ENCODE measurements at regions not wholly inside any gene's neighbourhood (a gene's known extent, or its start where the extent isn't known, plus 50 kb on each side); places are given as distances from the start of the nearest gene placed in this dataset.
"Not testable (repeated sequence)": the region's sequence is repeated elsewhere in the genome, so short reads cannot be mapped to it uniquely, and the experiment has no call there.

DNA sequence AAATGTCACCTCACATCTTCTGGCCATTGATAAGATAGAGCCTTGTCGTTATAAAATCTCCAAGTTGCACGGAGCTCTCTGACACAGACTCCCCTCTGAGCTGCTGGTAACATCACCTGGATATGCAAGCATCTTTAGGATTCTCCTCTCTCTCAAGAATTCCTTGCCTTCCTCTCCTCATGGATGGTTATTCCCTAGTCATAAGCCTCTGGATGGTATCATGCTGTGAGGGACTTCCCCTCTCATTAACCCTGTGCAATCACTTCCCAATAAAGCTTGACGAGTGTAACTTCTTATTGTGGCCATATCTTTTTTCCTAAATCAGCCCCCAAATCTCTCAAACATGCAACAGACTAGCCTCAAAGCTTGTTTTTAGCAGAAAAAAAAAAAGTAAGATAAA lies 1057.0 kb upstream of the SLIT2 start:
- H3K27ac ChIP-seq = no peak overlapping the region
- TF ChIP-seq, protein P1, sequence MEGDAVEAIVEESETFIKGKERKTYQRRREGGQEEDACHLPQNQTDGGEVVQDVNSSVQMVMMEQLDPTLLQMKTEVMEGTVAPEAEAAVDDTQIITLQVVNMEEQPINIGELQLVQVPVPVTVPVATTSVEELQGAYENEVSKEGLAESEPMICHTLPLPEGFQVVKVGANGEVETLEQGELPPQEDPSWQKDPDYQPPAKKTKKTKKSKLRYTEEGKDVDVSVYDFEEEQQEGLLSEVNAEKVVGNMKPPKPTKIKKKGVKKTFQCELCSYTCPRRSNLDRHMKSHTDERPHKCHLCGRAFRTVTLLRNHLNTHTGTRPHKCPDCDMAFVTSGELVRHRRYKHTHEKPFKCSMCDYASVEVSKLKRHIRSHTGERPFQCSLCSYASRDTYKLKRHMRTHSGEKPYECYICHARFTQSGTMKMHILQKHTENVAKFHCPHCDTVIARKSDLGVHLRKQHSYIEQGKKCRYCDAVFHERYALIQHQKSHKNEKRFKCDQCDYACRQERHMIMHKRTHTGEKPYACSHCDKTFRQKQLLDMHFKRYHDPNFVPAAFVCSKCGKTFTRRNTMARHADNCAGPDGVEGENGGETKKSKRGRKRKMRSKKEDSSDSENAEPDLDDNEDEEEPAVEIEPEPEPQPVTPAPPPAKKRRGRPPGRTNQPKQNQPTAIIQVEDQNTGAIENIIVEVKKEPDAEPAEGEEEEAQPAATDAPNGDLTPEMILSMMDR (IDR thresholded peaks at IDR 0.05) = no peak
- no peak for ATAC-seq (ENCODE audit: insufficient number of reproducible peaks, low FRiP score, low read depth)

DNA sequence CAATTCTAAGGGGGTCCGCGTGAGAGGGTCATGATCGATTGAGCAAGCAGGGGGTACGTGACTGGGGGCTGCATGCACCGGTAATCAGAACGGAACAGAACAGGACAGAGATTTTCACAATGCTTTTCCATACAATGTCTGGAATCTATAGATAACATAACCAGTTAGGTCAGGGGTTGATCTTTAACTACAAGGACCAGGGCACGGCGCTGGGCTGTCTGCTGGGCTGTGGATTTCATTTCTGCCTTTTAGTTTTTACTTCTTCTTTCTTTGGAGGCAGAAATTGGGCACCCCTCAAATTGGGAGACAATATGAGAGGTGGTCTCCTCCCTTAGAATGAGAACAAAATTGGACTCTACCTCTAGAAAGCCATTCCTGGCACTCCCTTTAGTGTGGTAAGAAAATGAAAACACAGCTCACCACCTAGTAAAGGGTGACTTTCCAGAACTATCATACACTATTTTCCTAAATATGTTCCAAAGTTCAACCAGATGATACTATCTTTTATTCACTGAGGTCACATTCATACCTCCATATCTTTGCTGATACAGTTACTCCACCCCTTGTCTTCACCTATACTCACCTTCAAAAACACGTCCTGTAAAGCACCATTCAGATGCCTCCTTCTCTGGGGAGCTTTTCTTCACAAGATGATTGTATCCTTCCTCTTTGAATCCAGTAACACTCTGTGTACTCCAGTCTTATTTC lies 1058.3 kb upstream of the SLIT2 start:
- TF ChIP-seq, protein P1 (IDR thresholded peaks at IDR 0.05) = no peak
- Histone ChIP-seq H3K27ac (no peak overlapping the region), H3K27me3 (replicated peaks; ENCODE audit: insufficient read depth) (no peaks in the 10 kb centered on the region), H3K4me3 (no peak overlapping the region), H3K36me3 (no peaks in the 10 kb centered on the region), H3K9me3 (no peaks in the 10 kb centered on the region), H3K4me1 (ENCODE audit: control insufficient read depth in 1 of 2, low read depth in 2 of 2) (no peaks in the 10 kb centered on the region)
- no peak for ATAC-seq (ENCODE audit: insufficient number of reproducible peaks, low FRiP score, low read depth)
- DNase-seq (ENCODE audit: low spot score) = no peak

More for the DNA sequence above, 1057.0 kb upstream of the SLIT2 start:
- no peak for DNase-seq (ENCODE audit: low spot score)
- Histone ChIP-seq H3K9me3 (no peaks in the 10 kb centered on the region), H3K4me1 (ENCODE audit: control insufficient read depth in 1 of 2, low read depth in 2 of 2) (no peaks in the 10 kb centered on the region), H3K27me3 (replicated peaks; ENCODE audit: insufficient read depth) (no peaks in the 10 kb centered on the region), H3K4me3 (no peak overlapping the region), H3K36me3 (no peaks in the 10 kb centered on the region)

DNA sequence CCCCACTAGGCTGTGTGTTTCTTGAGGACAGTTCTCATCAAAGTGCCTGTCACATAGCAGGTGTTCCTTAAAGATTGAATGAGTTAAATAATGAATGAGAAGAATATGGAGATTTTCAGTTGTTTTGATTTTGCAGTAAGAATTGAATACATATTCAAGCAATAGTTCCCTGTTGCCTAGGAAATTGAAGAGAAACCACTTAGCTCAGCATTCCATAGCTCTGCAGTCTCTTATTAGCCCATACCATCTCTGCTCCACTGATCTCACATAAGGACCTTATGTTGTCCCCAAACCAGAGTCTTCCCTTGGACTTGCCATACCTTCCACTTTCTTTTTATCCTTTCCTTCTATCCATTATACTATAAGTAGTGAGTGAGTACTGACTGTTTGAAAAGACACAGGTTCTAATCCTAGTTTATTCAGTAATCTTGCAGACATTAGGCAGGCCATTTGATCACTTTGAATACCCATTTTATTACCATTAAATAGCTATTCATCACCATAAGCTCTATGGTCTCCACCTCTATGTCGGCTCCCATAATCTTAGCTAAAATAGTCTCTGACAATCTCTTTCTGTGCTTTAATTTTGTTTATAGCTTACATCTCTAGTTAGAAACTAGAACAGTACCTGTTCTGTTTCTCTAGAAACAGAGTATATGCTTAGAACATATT lies 1059.6 kb upstream of the SLIT2 start:
- Histone ChIP-seq H3K9me3 (no peaks in the 10 kb centered on the region), H3K27me3 (replicated peaks; ENCODE audit: insufficient read depth) (no peaks in the 10 kb centered on the region), H3K4me1 (ENCODE audit: control insufficient read depth in 1 of 2, low read depth in 2 of 2) (peaks cover 3 to 4% of the 10 kb centered on the region in 2 donors), H3K36me3 (no peaks in the 10 kb centered on the region), H3K4me3 (no peak overlapping the region), H3K27ac (no peak overlapping the region)
- ATAC-seq (ENCODE audit: insufficient number of reproducible peaks, low FRiP score, low read depth) = no peak
- TF ChIP-seq, protein P1 (IDR thresholded peaks at IDR 0.05) = no peak
- no peak for DNase-seq (ENCODE audit: low spot score)

DNA sequence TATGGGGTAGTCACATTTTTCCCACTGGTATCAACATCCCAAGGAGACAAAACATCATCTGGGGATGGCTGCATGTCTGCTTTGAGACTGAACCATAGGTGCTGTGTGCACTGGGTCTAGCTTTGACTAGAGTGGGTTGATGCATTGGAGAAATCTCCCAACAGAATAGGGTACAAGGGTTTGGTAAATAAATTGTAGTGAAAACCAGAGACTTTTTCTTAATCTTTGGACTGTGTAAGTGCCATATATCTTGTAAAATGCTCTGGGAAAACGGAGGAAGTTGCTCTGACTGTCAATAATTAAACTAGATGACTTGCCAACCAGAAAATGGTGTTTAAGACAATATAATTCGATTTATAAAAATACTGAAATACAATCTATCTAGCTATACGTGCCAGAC lies 1064.0 kb upstream of the SLIT2 start:
- H3K4me1 ChIP-seq (ENCODE audit: control insufficient read depth in 1 of 2, low read depth in 2 of 2) = peaks cover 7% of the 10 kb centered on the region in 2 donors
- ATAC-seq (ENCODE audit: insufficient number of reproducible peaks, low FRiP score, low read depth) = no peak
- no peak overlapping the region for H3K27ac ChIP-seq
- H3K27me3 ChIP-seq (replicated peaks; ENCODE audit: insufficient read depth) = no peaks in the 10 kb centered on the region
- H3K9me3 ChIP-seq = no peaks in the 10 kb centered on the region
- H3K36me3 ChIP-seq = no peaks in the 10 kb centered on the region
- no peak for DNase-seq (ENCODE audit: low spot score)
- TF ChIP-seq, protein P1 (IDR thresholded peaks at IDR 0.05) = no peak
- H3K4me3 ChIP-seq = no peak overlapping the region

DNA sequence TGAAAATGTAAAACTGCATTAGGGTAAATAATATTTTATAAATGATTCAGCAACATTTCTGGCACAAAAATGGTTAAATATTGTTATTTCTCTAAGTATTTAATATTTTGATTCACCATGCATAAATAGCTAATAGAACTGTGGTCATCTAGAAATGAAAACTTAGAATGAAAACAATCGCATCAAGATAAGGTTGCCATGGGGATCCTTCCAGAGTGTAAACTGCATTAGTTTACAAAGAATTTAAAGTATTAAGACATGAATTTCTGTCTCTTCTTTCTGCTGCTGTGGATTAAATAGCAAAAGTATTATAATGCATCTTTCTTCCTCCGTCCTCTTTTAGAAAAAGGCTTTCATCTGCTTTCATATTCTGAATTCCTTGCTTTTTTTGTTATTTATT lies 1064.6 kb upstream of the SLIT2 start:
- DNase-seq (ENCODE audit: low spot score) = no peak
- Histone ChIP-seq H3K4me3 (no peak overlapping the region), H3K4me1 (ENCODE audit: control insufficient read depth in 1 of 2, low read depth in 2 of 2) (peaks cover 7% of the 10 kb centered on the region in 2 donors), H3K36me3 (no peaks in the 10 kb centered on the region), H3K27ac (no peak overlapping the region), H3K27me3 (replicated peaks; ENCODE audit: insufficient read depth) (no peaks in the 10 kb centered on the region), H3K9me3 (no peaks in the 10 kb centered on the region)
- ATAC-seq (ENCODE audit: insufficient number of reproducible peaks, low FRiP score, low read depth) = no peak
- TF ChIP-seq, protein P1 (IDR thresholded peaks at IDR 0.05) = no peak

DNA sequence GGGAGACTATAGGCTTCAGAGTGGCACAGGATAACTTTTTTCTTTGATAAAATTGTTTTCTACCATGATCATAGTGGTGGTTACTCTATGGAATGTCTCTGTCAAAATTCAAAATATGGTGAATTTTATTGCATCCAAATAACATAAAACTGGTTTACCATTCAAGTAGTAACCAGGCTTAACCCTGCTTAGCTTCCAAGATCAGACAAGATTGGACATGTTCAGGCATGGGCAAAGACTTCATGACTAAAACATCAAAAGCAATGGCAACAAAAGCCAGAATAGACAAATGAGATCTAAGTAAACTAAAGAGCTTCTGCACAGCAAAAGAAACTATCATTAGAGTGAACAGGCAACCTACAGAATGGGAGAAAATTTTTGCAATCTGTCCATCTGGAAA lies 1070.1 kb upstream of the SLIT2 start:
- not testable (repeated sequence) for H3K9me3 ChIP-seq; ATAC-seq (ENCODE audit: insufficient number of reproducible peaks, low FRiP score, low read depth)

More for the DNA sequence above, 1070.1 kb upstream of the SLIT2 start:
- not testable (repeated sequence) for H3K27ac ChIP-seq; H3K27me3 ChIP-seq (replicated peaks; ENCODE audit: insufficient read depth); H3K4me1 ChIP-seq (ENCODE audit: control insufficient read depth in 1 of 2, low read depth in 2 of 2); H3K36me3 ChIP-seq; H3K4me3 ChIP-seq; DNase-seq (ENCODE audit: low spot score)
